DOHH2 (cell line): ENCODE measurements at regions not wholly inside any gene's neighbourhood (a gene's known extent, or its start where the extent isn't known, plus 50 kb on each side); places are given as distances from the start of the nearest gene placed in this dataset.

ENCODE experiments used
- H3F3A ChIP-seq: fragments of 200-600 bp; sonication (generic), shearing (Covaris generic); 2 replicates; pipeline ENCODE4 v1.6.0; 2016; ENCODE audit warnings: antibody characterized with exemption, mild to moderate bottlenecking; ENCODE audit not compliant: control insufficient read depth, insufficient read depth
- H3K27ac ChIP-seq: fragments of 200-600 bp; sonication (generic); 2 replicates; pipeline ENCODE4 v1.5.1; 2014; ENCODE audit warnings: low read depth, mild to moderate bottlenecking, low read length, moderate library complexity
- H3K27me3 ChIP-seq: fragments of 200-600 bp; sonication (generic); 2 replicates; pipeline ENCODE4 v1.6.1; 2014; ENCODE audit warnings: mild to moderate bottlenecking, low read length, mixed read lengths; ENCODE audit not compliant: control insufficient read depth
- H3K36me3 ChIP-seq: fragments of 200-600 bp; sonication (generic); 2 replicates; pipeline ENCODE4 v1.6.1; 2014; ENCODE audit warnings: mild to moderate bottlenecking, low read length, moderate library complexity, mixed read lengths; ENCODE audit not compliant: control insufficient read depth
- H3K4me1 ChIP-seq: fragments of 200-600 bp; sonication (generic); 2 replicates; pipeline ENCODE4 v1.6.1; 2014; ENCODE audit warnings: mild to moderate bottlenecking, low read length, mixed read lengths; ENCODE audit not compliant: control insufficient read depth
- H3K4me2 ChIP-seq: fragments of 200-600 bp; sonication (generic); 2 replicates; pipeline ENCODE4 v1.6.0; 2014; ENCODE audit warnings: mild to moderate bottlenecking, low read length, moderate library complexity
- H3K4me3 ChIP-seq: fragments of 200-600 bp; sonication (generic); 2 replicates; pipeline ENCODE4 v1.5.1; 2014; ENCODE audit warnings: mild to moderate bottlenecking, low read length, mixed read lengths
- H3K79me2 ChIP-seq: fragments of 200-600 bp; sonication (generic); 2 replicates; pipeline ENCODE4 v1.6.1; 2014; ENCODE audit warnings: mild to moderate bottlenecking, low read length, mixed read lengths; ENCODE audit not compliant: control insufficient read depth
- H3K9me2 ChIP-seq: fragments of 200-600 bp; sonication (generic); replicated peaks from 2 replicates; pipeline ENCODE4 v1.6.1; 2014; ENCODE audit warnings: mild to moderate bottlenecking, low read length, mixed read lengths; ENCODE audit not compliant: control insufficient read depth
- H3K9me3 ChIP-seq: fragments of 200-600 bp; sonication (generic); 2 replicates; pipeline ENCODE4 v1.6.1; 2014; ENCODE audit warnings: antibody characterized with exemption, low read length, mixed read lengths; ENCODE audit not compliant: control insufficient read depth, insufficient read depth
- H4K20me1 ChIP-seq: fragments of 200-600 bp; sonication (generic); 2 replicates; pipeline ENCODE4 v1.6.0; 2014; ENCODE audit warnings: low read depth, mild to moderate bottlenecking, antibody characterized with exemption, low read length, moderate library complexity; ENCODE audit not compliant: control insufficient read depth, insufficient read depth
- CTCF ChIP-seq: fragments of 200-600 bp; sonication (generic); IDR thresholded peaks from one replicate; pipeline ENCODE4 v1.5.1; 2014; ENCODE audit warnings: antibody characterized with exemption, mild to moderate bottlenecking, low read depth, low read length; ENCODE audit not compliant: poor library complexity, severe bottlenecking
- EZH2phosphoT487 ChIP-seq: fragments of 200-600 bp; sonication (generic); IDR thresholded peaks from 2 replicates; pipeline ENCODE4 v1.6.1; 2017; ENCODE audit warnings: borderline replicate concordance, mild to moderate bottlenecking, antibody characterized with exemption, low read length, moderate library complexity, mixed read lengths

GRCh38 chr1:203419558-203419957 is 56.0 kb upstream of the PRELP start:
- Histone ChIP-seq H3K4me3 (no peak overlapping the region), H3K36me3 (no peaks in the 10 kb centered on the region), H3K79me2 (no peaks in the 10 kb centered on the region), H3K27me3 (peaks cover 12% of the 10 kb centered on the region), H3K4me1 (no peaks in the 10 kb centered on the region), H3K9me2 (no peaks in the 10 kb centered on the region), H3K4me2 (no peak overlapping the region), H3F3A (no peaks in the 10 kb centered on the region), H3K9me3 (no peaks in the 10 kb centered on the region; the same call in 1 of the 2 replicates), H4K20me1 (no peaks in the 10 kb centered on the region), H3K27ac (no peak overlapping the region)
- TF ChIP-seq CTCF (no peak), EZH2phosphoT487 (no peak)

- H4K20me1 ChIP-seq: no peaks in the 10 kb centered on the region
- no peaks in the 10 kb centered on the region for H3K9me2 ChIP-seq
- no peaks in the 10 kb centered on the region for H3F3A ChIP-seq
- H3K4me2 ChIP-seq: no peak overlapping the region
- H3K79me2 ChIP-seq: no peaks in the 10 kb centered on the region
- H3K4me3 ChIP-seq: no peak overlapping the region
- H3K4me1 ChIP-seq: no peaks in the 10 kb centered on the region
- TF ChIP-seq EZH2phosphoT487: no peak
- H3K27me3 ChIP-seq: peaks cover 19% of the 10 kb centered on the region
- no peaks in the 10 kb centered on the region for H3K36me3 ChIP-seq
- no peak overlapping the region for H3K27ac ChIP-seq
- H3K9me3 ChIP-seq: no peaks in the 10 kb centered on the region
Measured at GRCh38 chr1:203420263-203420662, 55.3 kb upstream of the PRELP start.

- H3K27ac ChIP-seq: no peak overlapping the region
- H3K27me3 ChIP-seq: peaks cover 20% of the 10 kb centered on the region
- no peaks in the 10 kb centered on the region for H3K4me1 ChIP-seq
- no peaks in the 10 kb centered on the region for H3F3A ChIP-seq
- TF ChIP-seq EZH2phosphoT487 (no peak), CTCF (no peak)
- H3K9me3 ChIP-seq: no peaks in the 10 kb centered on the region
- H3K4me2 ChIP-seq: no peak overlapping the region
- no peaks in the 10 kb centered on the region for H3K79me2 ChIP-seq
- no peaks in the 10 kb centered on the region for H3K9me2 ChIP-seq
- H3K4me3 ChIP-seq: no peak overlapping the region
- no peaks in the 10 kb centered on the region for H3K36me3 ChIP-seq
- no peaks in the 10 kb centered on the region for H4K20me1 ChIP-seq
Measured at GRCh38 chr1:203421246-203421645, 54.4 kb upstream of the PRELP start.

- no peaks in the 10 kb centered on the region for H3K36me3 ChIP-seq
- H3K9me2 ChIP-seq: no peaks in the 10 kb centered on the region
- H3K4me2 ChIP-seq: no peak overlapping the region
- no peaks in the 10 kb centered on the region for H3F3A ChIP-seq
- no peaks in the 10 kb centered on the region for H3K79me2 ChIP-seq
- no peak for TF ChIP-seq CTCF
- TF ChIP-seq EZH2phosphoT487: no peak
- H3K27me3 ChIP-seq: peaks cover 26% of the 10 kb centered on the region
- H3K27ac ChIP-seq: no peak overlapping the region
- H3K4me1 ChIP-seq: no peaks in the 10 kb centered on the region
- no peak overlapping the region for H3K4me3 ChIP-seq
- no peaks in the 10 kb centered on the region for H3K9me3 ChIP-seq
- no peaks in the 10 kb centered on the region for H4K20me1 ChIP-seq
Measured at GRCh38 chr1:203422116-203422515, 53.5 kb upstream of the PRELP start.
